ENCODE measurements at regions not wholly inside any gene's neighbourhood (a gene's known extent, or its start where the extent isn't known, plus 50 kb on each side); places are given as distances from the start of the nearest gene placed in this dataset.

DNA sequence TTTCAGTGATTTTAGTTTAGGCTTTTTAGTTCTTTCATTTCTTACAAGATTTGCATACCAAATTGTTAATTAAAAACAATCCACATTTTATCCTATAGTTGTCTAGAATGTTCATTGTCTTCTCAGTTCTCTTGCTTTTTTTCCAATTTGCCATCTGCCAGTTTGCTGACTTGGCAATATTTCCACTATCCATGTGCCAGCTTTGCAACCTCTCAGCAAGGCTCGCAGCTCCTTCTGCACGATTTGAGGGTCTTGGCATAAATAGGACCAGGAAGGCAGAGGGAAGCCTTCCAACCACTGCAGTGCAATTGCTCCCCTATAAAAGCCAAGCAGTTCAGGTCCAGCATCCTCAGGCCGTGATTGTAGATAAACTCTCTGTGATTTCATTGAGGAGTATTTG, 306.8 kb upstream of the FMN2 start:
- H3K9me1 ChIP-seq (ENCODE audit: insufficient read depth, low read length) = no peaks in the 10 kb centered on the region

More for the DNA sequence above, 306.8 kb upstream of the FMN2 start:
- no peak for DNase-seq
- ATAC-seq (ENCODE audit: low read depth) = no peak
- no peaks in the 10 kb centered on the region for H4K20me1 ChIP-seq (ENCODE audit: insufficient read depth, low read length)
- H3K4ac ChIP-seq (ENCODE audit: low read depth, low read length) = no peak overlapping the region
- no peak overlapping the region for H4K5ac ChIP-seq (ENCODE audit: low read depth, low read length)
- no peak overlapping the region for H3K27ac ChIP-seq (ENCODE audit: insufficient read depth, low read length)
- no peak overlapping the region for H2AK5ac ChIP-seq (ENCODE audit: low read depth, low read length)
- H3K56ac ChIP-seq (ENCODE audit: extremely low read depth, insufficient read depth, low read length) = no peak overlapping the region
- no peaks in the 10 kb centered on the region for H3K4me1 ChIP-seq (ENCODE audit: control insufficient read depth, insufficient read depth, low read length)
- no peak overlapping the region for H2BK15ac ChIP-seq (ENCODE audit: low read depth, low read length)
- dilution Hi-C loops (cut with HindIII; ENCODE audit: low sequenced_read_pairs, unreplicated experiment) = no loop called here
- H3K23ac ChIP-seq (ENCODE audit: low read depth, low read length) = no peak overlapping the region
- H4K8ac ChIP-seq (ENCODE audit: low read depth in 2 of 2, low read length in 2 of 2) = no peak overlapping the region
- ChIA-PET CTCF (no interaction called here), POLR2A (ENCODE audit: unreplicated experiment) (no interaction called here)
- intact Hi-C loops (cut with micrococcal nuclease) = no loop called here
- no peak overlapping the region for H3K18ac ChIP-seq (ENCODE audit: low read depth, low read length)
- H2AK9ac ChIP-seq (replicated peaks; ENCODE audit: low read depth, low read length, poor library complexity) = no peak overlapping the region
- H3K4me3 ChIP-seq (ENCODE audit: insufficient read depth, low read depth, low read length) = no peak overlapping the region
- no TSS peak for BruUV-seq (replicated peaks)
- 60% methylated on average over 1 of the region's 3 CpGs; no CpG with 5 or more reads in 1 of the 2 experiments for WGBS, 2 experiments (ENCODE audit: extremely low coverage in 2 of 2, insufficient read length in 1 of 2)
- no peak overlapping the region for H2BK20ac ChIP-seq (ENCODE audit: low read depth, low read length)
- no peak overlapping the region for H2BK120ac ChIP-seq (ENCODE audit: low read depth, low read length)
- H3K79me1 ChIP-seq (ENCODE audit: low read depth in 1 of 2, low read length in 2 of 2) = no peaks in the 10 kb centered on the region
- H3K9ac ChIP-seq (ENCODE audit: low read depth, low read length) = no peak overlapping the region
- H2AFZ ChIP-seq (replicated peaks; ENCODE audit: low read length, poor library complexity) = no peak overlapping the region
- peaks cover 2% of the 10 kb centered on the region; the same call in 1 of the 2 replicates for H3K9me3 ChIP-seq (ENCODE audit: control insufficient read depth, insufficient read depth, low read length)
- H3K4me2 ChIP-seq (ENCODE audit: low read depth, low read length) = no peak overlapping the region
- no peak overlapping the region for H2BK5ac ChIP-seq (ENCODE audit: low read depth, low read length, poor library complexity, severe bottlenecking)
- no peaks in the 10 kb centered on the region for H3K36me3 ChIP-seq (ENCODE audit: control insufficient read depth, insufficient read depth, low read length)
- no peak for TF ChIP-seq POLR2A (IDR thresholded peaks at IDR 0.05; ENCODE audit: low read depth, low read length)
- peak; percentile 96 for TF ChIP-seq MAFK (IDR thresholded peaks at IDR 0.05; ENCODE audit: low read depth, low read length)
- H4K91ac ChIP-seq (ENCODE audit: insufficient read depth, low read depth, low read length) = no peak overlapping the region
- H3K14ac ChIP-seq (replicated peaks; ENCODE audit: low read depth, low read length) = no peak overlapping the region
- in situ Hi-C loops (cut with MboI; ENCODE audit: low sequenced_read_pairs) = no loop called here
- H3K27me3 ChIP-seq (ENCODE audit: control insufficient read depth, insufficient read depth, low read length) = no peaks in the 10 kb centered on the region

Data from IMR-90 (cell line).